Endothelial cell of umbilical vein (primary cell): ENCODE measurements at regions not wholly inside any gene's neighbourhood (a gene's known extent, or its start where the extent isn't known, plus 50 kb on each side); places are given as distances from the start of the nearest gene placed in this dataset.

ENCODE experiments used
- BruUV-seq: library from RNA; stranded (reverse); fragments of 400-500 nt; replicated peaks from 2 replicates; lab custom pipeline; 2021; lab: Mats Ljungman, UMichigan
- CTCF ChIA-PET: fragments of 300-600, 350-600 bp; sonication (Branson Sonifier 250); formaldehyde crosslinking; loops from one replicate; lab custom pipeline; 2021; ENCODE audit warnings: antibody characterized with exemption, inconsistent platforms; lab: Charles Lee
- POLR2A ChIA-PET: fragments of 300-600, 350-600 bp; sonication (Branson Sonifier 250); formaldehyde crosslinking; loops from one replicate; lab custom pipeline; 2021; ENCODE audit warnings: antibody characterized with exemption, inconsistent platforms; lab: Charles Lee
- DNase-seq: peaks from one replicate; pipeline ENCODE4 v3.0.0-alpha.2; 2011; ENCODE audit warnings: low read depth, low spot score
- FAIRE-seq: peaks from 2 replicates; lab custom pipeline; 2011; peaks lifted over from hg19 to GRCh38; lab: Jason Lieb, UNC
- H2AFZ ChIP-seq: 2 replicates; pipeline ENCODE4 v1.6.0; 2012; ENCODE audit warnings: low read depth, low read length, control low read depth, inconsistent platforms
- H3K27ac ChIP-seq: 2 replicates; pipeline ENCODE4 v1.5.1; 2011; ENCODE audit warnings: low read depth, mild to moderate bottlenecking, control low read depth, low read length, moderate library complexity; ENCODE audit not compliant: insufficient read depth
- H3K27me3 ChIP-seq, 2 experiments: 2 replicates each; pipeline versions ENCODE4 v1.6.0 to v1.6.1; 2011; ENCODE audit warnings: low read length in 2 of 2, mixed read lengths in 1 of 2; ENCODE audit not compliant: control insufficient read depth in 2 of 2, insufficient read depth in 2 of 2
- H3K36me3 ChIP-seq, 2 experiments: 2 replicates in 1 of 2; 3 replicates in 1 of 2; pipeline ENCODE4 v1.5.1; 2011; ENCODE audit warnings: low read length in 2 of 2, mild to moderate bottlenecking in 1 of 2, moderate library complexity in 1 of 2; ENCODE audit not compliant: control insufficient read depth in 2 of 2, insufficient read depth in 2 of 2; ENCODE audit errors: extremely low read depth in 1 of 2
- H3K4me1 ChIP-seq: 3 replicates; pipeline ENCODE4 v1.5.1; 2011; ENCODE audit warnings: mild to moderate bottlenecking, low read length; ENCODE audit not compliant: control insufficient read depth, insufficient read depth; ENCODE audit errors: extremely low read depth
- H3K4me2 ChIP-seq: 2 replicates; pipeline ENCODE4 v1.6.1; 2011; ENCODE audit warnings: low read length, control low read depth, mixed read lengths; ENCODE audit not compliant: insufficient read depth
- H3K4me3 ChIP-seq, 3 experiments: fragments of 200-600 bp in 1 of 3; sonication (generic), shearing (Covaris generic) in 1 of 3; replicated peaks in 1 of 3; 2 replicates each; pipeline ENCODE4 v1.5.1; 2011 to 2016; ENCODE audit warnings: control low read depth in 3 of 3, low read length in 3 of 3, mild to moderate bottlenecking in 2 of 3, inconsistent platforms in 1 of 3, low read depth in 1 of 3, moderate library complexity in 1 of 3; ENCODE audit not compliant: insufficient read depth in 1 of 3
- H3K79me2 ChIP-seq: 2 replicates; pipeline ENCODE4 v1.6.0; 2012; ENCODE audit warnings: low read length, inconsistent platforms; ENCODE audit not compliant: control insufficient read depth, insufficient read depth
- H3K9ac ChIP-seq: replicated peaks from 2 replicates; pipeline ENCODE3; 2011; ENCODE audit warnings: low read length, control low read depth; ENCODE audit not compliant: insufficient read depth; ENCODE audit errors: extremely low read depth
- H3K9me1 ChIP-seq: replicated peaks from 3 replicates; pipeline ENCODE4 v1.6.0; 2011; ENCODE audit warnings: mild to moderate bottlenecking, low read length; ENCODE audit not compliant: control insufficient read depth, insufficient read depth; ENCODE audit errors: extremely low read depth
- H3K9me3 ChIP-seq: replicated peaks from 2 replicates; pipeline ENCODE4 v1.5.1; 2012; ENCODE audit warnings: low read length, inconsistent platforms; ENCODE audit not compliant: control insufficient read depth, insufficient read depth
- H4K20me1 ChIP-seq: replicated peaks from 2 replicates; pipeline ENCODE3; 2011; ENCODE audit warnings: mild to moderate bottlenecking, low read length; ENCODE audit not compliant: control insufficient read depth, insufficient read depth; ENCODE audit errors: extremely low read depth
- CTCF ChIP-seq, 2 donors: IDR thresholded peaks; 1 replicate in 1 of 2; 2 replicates in 1 of 2; pipeline ENCODE4 v1.5.1; 2011; ENCODE audit warnings: low read length in 2 of 2, mild to moderate bottlenecking in 2 of 2, moderate library complexity in 2 of 2, control low read depth in 1 of 2, inconsistent platforms in 1 of 2, low read depth in 1 of 2; ENCODE audit not compliant: insufficient read depth in 1 of 2; ENCODE audit errors: extremely low read depth in 1 of 2
- EZH2 ChIP-seq: IDR thresholded peaks from 2 replicates; pipeline ENCODE4 v1.6.1; 2012; ENCODE audit warnings: borderline replicate concordance, low read depth, mild to moderate bottlenecking, moderate library complexity, low read length, inconsistent platforms; ENCODE audit not compliant: severe bottlenecking
- FOS ChIP-seq: IDR thresholded peaks from 2 replicates; pipeline ENCODE4 v1.6.1; 2011; ENCODE audit warnings: mild to moderate bottlenecking, low read length, moderate library complexity, borderline replicate concordance; ENCODE audit not compliant: insufficient read depth
- GATA2 ChIP-seq: IDR thresholded peaks from 2 replicates; pipeline ENCODE4 v1.7.0; 2011; ENCODE audit warnings: low read depth, mild to moderate bottlenecking, moderate library complexity, mixed read lengths, low read length; ENCODE audit not compliant: insufficient read length, insufficient read depth
- JUN ChIP-seq: IDR thresholded peaks from 2 replicates; pipeline ENCODE4 v1.6.1; 2011; ENCODE audit warnings: borderline replicate concordance, low read depth; ENCODE audit not compliant: insufficient read length, insufficient read depth
- MAX ChIP-seq: IDR thresholded peaks from 2 replicates; pipeline ENCODE4 v1.6.1; 2011; ENCODE audit not compliant: insufficient read depth, insufficient read length
- MYC ChIP-seq: IDR thresholded peaks from one replicate; pipeline ENCODE4 v1.6.1; 2011; ENCODE audit warnings: mild to moderate bottlenecking, low read depth, low read length
- POLR2A ChIP-seq: IDR thresholded peaks from 2 replicates; pipeline ENCODE4 v1.6.1; 2012; ENCODE audit warnings: low read depth, mild to moderate bottlenecking, control low read depth, low read length
- POLR2AphosphoS5 ChIP-seq: IDR thresholded peaks from 2 replicates; pipeline ENCODE4 v1.6.1; 2012; ENCODE audit warnings: low read depth, mild to moderate bottlenecking, control low read depth, low read length, moderate library complexity; ENCODE audit not compliant: insufficient read depth
- dilution Hi-C: fragments of 300-500 bp; cut with MboI; formaldehyde crosslinking; loops from one replicate; pipeline ENCODE4 v1.15.0; 2019; ENCODE audit warnings: low sequenced_read_pairs; ENCODE audit not compliant: extremely low pct_ligation_motif_present
- intact Hi-C: fragments of 100-400 bp; cut with micrococcal nuclease; formaldehyde crosslinking; loops from one replicate; pipeline ENCODE4 v1.10.0; 2022

GRCh38 chr6:140090871-140091270 is 716.4 kb upstream of the CITED2 start:
- intact Hi-C loops, result no loop called here
- FAIRE-seq (no peak), DNase-seq (no peak)
- H3K27me3 ChIP-seq, result no peaks in the 10 kb centered on the region
- CTCF ChIA-PET, result interaction anchor here (1.1 kb wide), 1 partner anchor 48 kb away, joined by 3 read pairs; no protein-coding TSS in a partner anchor
- H3K4me3 ChIP-seq, result no peak overlapping the region
- H2AFZ ChIP-seq, result no peak overlapping the region
- no peak for TF ChIP-seq MAX
- no peak for TF ChIP-seq GATA2
- TF ChIP-seq MYC, result no peak
- no peak for TF ChIP-seq JUN
- TF ChIP-seq POLR2AphosphoS5, result no peak
- TF ChIP-seq FOS, result no peak
- no peak for TF ChIP-seq EZH2
- TF ChIP-seq POLR2A, result no peak
- no peak for TF ChIP-seq CTCF (IDR thresholded peaks at IDR 0.05; ENCODE audit: extremely low read depth in 1 of 2, insufficient read depth in 1 of 2, low read depth in 1 of 2, low read length in 2 of 2)
- BruUV-seq, result no TSS peak
- H3K36me3 ChIP-seq, result no peaks in the 10 kb centered on the region
- no peaks in the 10 kb centered on the region for H3K9me1 ChIP-seq
- dilution Hi-C loops, result no loop called here
- H3K4me1 ChIP-seq, result no peaks in the 10 kb centered on the region
- no peak overlapping the region for H3K27ac ChIP-seq
- no peaks in the 10 kb centered on the region for H3K9me3 ChIP-seq
- H3K79me2 ChIP-seq, result no peaks in the 10 kb centered on the region
- POLR2A ChIA-PET, result no interaction called here
- no peaks in the 10 kb centered on the region for H4K20me1 ChIP-seq
- H3K4me2 ChIP-seq, result no peak overlapping the region
- H3K9ac ChIP-seq, result no peak overlapping the region
